ENCODE measurements at regions not wholly inside any gene's neighbourhood (a gene's known extent, or its start where the extent isn't known, plus 50 kb on each side); places are given as distances from the start of the nearest gene placed in this dataset.

DNA sequence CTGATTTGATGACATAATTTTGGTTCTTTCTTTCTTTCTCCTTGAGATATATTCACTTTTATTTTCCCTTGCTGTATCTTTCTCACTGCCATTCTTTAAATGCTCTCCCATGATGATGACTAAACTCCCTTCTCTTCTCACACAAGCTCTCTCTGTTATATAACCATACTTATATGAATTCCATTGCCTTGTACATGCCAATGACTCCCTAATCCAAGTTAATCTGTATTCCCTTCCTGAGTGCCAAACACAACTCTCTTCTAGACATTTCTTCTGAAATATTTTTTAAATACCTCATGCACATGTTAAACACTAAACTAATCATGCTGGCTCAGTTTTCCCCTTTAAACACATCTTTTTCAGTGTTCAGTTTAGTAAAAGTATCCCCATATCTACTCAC, 62.2 kb upstream of the ST8SIA4 start:
- TF ChIP-seq RBM15 (IDR thresholded peaks at IDR 0.05; ENCODE audit: insufficient read depth, low read length) (no peak), FOXP4 (CRISPR knock-in tag; IDR thresholded peaks at IDR 0.05; ENCODE audit: borderline replicate concordance) (no peak), RAD21 (CRISPR knock-in tag; conservative IDR thresholded peaks at IDR 0.05 in 1 of 2, IDR thresholded peaks at IDR 0.05 in 1 of 2) (no peak), SRSF1 (IDR thresholded peaks at IDR 0.05; ENCODE audit: low read depth, low read length) (no peak)

Data from K562 (cell line).